ENCODE measurements at regions not wholly inside any gene's neighbourhood (a gene's known extent, or its start where the extent isn't known, plus 50 kb on each side); places are given as distances from the start of the nearest gene placed in this dataset.

DNA sequence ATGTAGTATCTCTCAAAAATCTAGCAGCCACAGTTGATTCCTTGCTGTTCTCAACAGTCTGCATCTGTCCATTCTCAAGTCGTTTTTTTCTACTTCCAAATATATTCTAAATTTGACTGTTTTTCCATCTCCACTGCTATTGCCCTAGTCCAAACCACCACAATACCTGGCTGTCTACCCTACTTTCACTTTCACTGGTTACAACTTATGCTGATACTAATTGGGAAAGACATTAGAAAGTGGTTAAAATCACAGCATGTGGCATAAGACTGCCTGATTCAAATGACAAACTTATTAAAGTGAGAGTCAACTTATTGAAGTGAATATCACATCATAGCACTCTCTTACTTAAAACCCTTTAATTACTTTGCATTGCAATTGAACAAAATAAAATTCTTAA is 72.6 kb downstream of the CHST2 start (continued):
- TF ChIP-seq, protein P1, sequence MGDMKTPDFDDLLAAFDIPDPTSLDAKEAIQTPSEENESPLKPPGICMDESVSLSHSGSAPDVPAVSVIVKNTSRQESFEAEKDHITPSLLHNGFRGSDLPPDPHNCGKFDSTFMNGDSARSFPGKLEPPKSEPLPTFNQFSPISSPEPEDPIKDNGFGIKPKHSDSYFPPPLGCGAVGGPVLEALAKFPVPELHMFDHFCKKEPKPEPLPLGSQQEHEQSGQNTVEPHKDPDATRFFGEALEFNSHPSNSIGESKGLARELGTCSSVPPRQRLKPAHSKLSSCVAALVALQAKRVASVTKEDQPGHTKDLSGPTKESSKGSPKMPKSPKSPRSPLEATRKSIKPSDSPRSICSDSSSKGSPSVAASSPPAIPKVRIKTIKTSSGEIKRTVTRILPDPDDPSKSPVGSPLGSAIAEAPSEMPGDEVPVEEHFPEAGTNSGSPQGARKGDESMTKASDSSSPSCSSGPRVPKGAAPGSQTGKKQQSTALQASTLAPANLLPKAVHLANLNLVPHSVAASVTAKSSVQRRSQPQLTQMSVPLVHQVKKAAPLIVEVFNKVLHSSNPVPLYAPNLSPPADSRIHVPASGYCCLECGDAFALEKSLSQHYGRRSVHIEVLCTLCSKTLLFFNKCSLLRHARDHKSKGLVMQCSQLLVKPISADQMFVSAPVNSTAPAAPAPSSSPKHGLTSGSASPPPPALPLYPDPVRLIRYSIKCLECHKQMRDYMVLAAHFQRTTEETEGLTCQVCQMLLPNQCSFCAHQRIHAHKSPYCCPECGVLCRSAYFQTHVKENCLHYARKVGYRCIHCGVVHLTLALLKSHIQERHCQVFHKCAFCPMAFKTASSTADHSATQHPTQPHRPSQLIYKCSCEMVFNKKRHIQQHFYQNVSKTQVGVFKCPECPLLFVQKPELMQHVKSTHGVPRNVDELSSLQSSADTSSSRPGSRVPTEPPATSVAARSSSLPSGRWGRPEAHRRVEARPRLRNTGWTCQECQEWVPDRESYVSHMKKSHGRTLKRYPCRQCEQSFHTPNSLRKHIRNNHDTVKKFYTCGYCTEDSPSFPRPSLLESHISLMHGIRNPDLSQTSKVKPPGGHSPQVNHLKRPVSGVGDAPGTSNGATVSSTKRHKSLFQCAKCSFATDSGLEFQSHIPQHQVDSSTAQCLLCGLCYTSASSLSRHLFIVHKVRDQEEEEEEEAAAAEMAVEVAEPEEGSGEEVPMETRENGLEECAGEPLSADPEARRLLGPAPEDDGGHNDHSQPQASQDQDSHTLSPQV (IDR thresholded peaks at IDR 0.05): no peak
- no peak for TF ChIP-seq ETV6 (conservative IDR thresholded peaks at IDR 0.05 in 1 of 2, IDR thresholded peaks at IDR 0.05 in 1 of 2; ENCODE audit: borderline replicate concordance in 1 of 2, low read depth in 1 of 2)
- no peak for TF ChIP-seq NFYB (IDR thresholded peaks at IDR 0.05; ENCODE audit: insufficient read depth, low read depth, low read length)
- TF ChIP-seq EED (IDR thresholded peaks at IDR 0.05; ENCODE audit: low read depth): no peak
- TF ChIP-seq, protein P2, sequence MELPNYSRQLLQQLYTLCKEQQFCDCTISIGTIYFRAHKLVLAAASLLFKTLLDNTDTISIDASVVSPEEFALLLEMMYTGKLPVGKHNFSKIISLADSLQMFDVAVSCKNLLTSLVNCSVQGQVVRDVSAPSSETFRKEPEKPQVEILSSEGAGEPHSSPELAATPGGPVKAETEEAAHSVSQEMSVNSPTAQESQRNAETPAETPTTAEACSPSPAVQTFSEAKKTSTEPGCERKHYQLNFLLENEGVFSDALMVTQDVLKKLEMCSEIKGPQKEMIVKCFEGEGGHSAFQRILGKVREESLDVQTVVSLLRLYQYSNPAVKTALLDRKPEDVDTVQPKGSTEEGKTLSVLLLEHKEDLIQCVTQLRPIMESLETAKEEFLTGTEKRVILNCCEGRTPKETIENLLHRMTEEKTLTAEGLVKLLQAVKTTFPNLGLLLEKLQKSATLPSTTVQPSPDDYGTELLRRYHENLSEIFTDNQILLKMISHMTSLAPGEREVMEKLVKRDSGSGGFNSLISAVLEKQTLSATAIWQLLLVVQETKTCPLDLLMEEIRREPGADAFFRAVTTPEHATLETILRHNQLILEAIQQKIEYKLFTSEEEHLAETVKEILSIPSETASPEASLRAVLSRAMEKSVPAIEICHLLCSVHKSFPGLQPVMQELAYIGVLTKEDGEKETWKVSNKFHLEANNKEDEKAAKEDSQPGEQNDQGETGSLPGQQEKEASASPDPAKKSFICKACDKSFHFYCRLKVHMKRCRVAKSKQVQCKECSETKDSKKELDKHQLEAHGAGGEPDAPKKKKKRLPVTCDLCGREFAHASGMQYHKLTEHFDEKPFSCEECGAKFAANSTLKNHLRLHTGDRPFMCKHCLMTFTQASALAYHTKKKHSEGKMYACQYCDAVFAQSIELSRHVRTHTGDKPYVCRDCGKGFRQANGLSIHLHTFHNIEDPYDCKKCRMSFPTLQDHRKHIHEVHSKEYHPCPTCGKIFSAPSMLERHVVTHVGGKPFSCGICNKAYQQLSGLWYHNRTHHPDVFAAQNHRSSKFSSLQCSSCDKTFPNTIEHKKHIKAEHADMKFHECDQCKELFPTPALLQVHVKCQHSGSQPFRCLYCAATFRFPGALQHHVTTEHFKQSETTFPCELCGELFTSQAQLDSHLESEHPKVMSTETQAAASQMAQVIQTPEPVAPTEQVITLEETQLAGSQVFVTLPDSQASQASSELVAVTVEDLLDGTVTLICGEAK (IDR thresholded peaks at IDR 0.05; ENCODE audit: borderline replicate concordance): no peak

Data from GM12878 (cell line).